ENCODE measurements at regions not wholly inside any gene's neighbourhood (a gene's known extent, or its start where the extent isn't known, plus 50 kb on each side); places are given as distances from the start of the nearest gene placed in this dataset.

GRCh38 chr3:6448011-6448410 is 412.9 kb upstream of the GRM7 start:
- no peaks in the 10 kb centered on the region for H3K27me3 ChIP-seq (ENCODE audit: control insufficient read depth in 2 of 2, insufficient read depth in 2 of 2, low read length in 2 of 2)
- no peaks in the 10 kb centered on the region for H3K36me3 ChIP-seq (ENCODE audit: control insufficient read depth, insufficient read depth, low read length)
- H3K9me1 ChIP-seq (ENCODE audit: control insufficient read depth, insufficient read depth, low read length): no peaks in the 10 kb centered on the region
- ChIA-PET CTCF (ENCODE audit: low intra/inter-chr PET ratio) (no interaction called here), POLR2A (no interaction called here)
- no peaks in the 10 kb centered on the region for H3K9me3 ChIP-seq (replicated peaks; ENCODE audit: control insufficient read depth, insufficient read depth, low read depth, low read length)
- in situ Hi-C loops (cut with MboI): no loop called here
- TF ChIP-seq TBP (optimal IDR thresholded peaks at IDR 0.05; ENCODE audit: low read depth, low read length) (no peak), ZNF146 (CRISPR knock-in tag; IDR thresholded peaks at IDR 0.05; ENCODE audit: unreplicated experiment) (no peak), ZNF699 (CRISPR knock-in tag; IDR thresholded peaks at IDR 0.05; ENCODE audit: insufficient replicate concordance) (no peak), HMBOX1 (IDR thresholded peaks at IDR 0.05) (no peak), SETDB1 (IDR thresholded peaks at IDR 0.05; ENCODE audit: low read length) (no peak), TGIF2 (CRISPR knock-in tag; IDR thresholded peaks at IDR 0.05) (no peak), HMGN3 (IDR thresholded peaks at IDR 0.05; ENCODE audit: borderline replicate concordance, extremely low read depth, insufficient read length, low read depth, low read length) (no peak), ZFP1 (CRISPR knock-in tag; IDR thresholded peaks at IDR 0.05) (no peak), NCOA1 (IDR thresholded peaks at IDR 0.05; ENCODE audit: low read depth) (no peak), ZBTB26 (CRISPR knock-in tag; IDR thresholded peaks at IDR 0.05) (no peak), ZNF280A (IDR thresholded peaks at IDR 0.05; ENCODE audit: low read depth, partially characterized antibody) (no peak), RCOR1 (IDR thresholded peaks at IDR 0.05; ENCODE audit: borderline replicate concordance in 1 of 2, low read depth in 2 of 2, low read length in 2 of 2) (no peak), HOXB6 (CRISPR knock-in tag; IDR thresholded peaks at IDR 0.05; ENCODE audit: borderline replicate concordance) (no peak), ZNF24 (IDR thresholded peaks at IDR 0.05) (no peak), E2F3 (CRISPR knock-in tag; IDR thresholded peaks at IDR 0.05) (no peak), NR3C1 (CRISPR knock-in tag; IDR thresholded peaks at IDR 0.05) (no peak), ZNF232 (CRISPR knock-in tag; IDR thresholded peaks at IDR 0.05) (no peak), ZNF175 (CRISPR knock-in tag; IDR thresholded peaks at IDR 0.05; ENCODE audit: low read depth) (no peak)
- no peaks in the 10 kb centered on the region for H3K79me2 ChIP-seq (ENCODE audit: control insufficient read depth, insufficient read depth, low read length)
- H3K4me1 ChIP-seq (replicated peaks in 1 of 2; ENCODE audit: control insufficient read depth in 2 of 2, insufficient read depth in 2 of 2, low read length in 2 of 2): no peaks in the 10 kb centered on the region; a peak in 1 of 5 replicates
- H3K4me2 ChIP-seq (ENCODE audit: insufficient read depth, low read length): no peak overlapping the region
- ATAC-seq (no peak), DNase-seq (ENCODE audit: extremely low read depth in 1 of 4, low spot score in 3 of 4) (no peak), FAIRE-seq (no peak)
- intact Hi-C loops (cut with micrococcal nuclease): no loop called here
- no peaks in the 10 kb centered on the region for H4K20me1 ChIP-seq (replicated peaks; ENCODE audit: control insufficient read depth, insufficient read depth, low read length)
- H3K4me3 ChIP-seq: no peak overlapping the region
- H3K27ac ChIP-seq (ENCODE audit: extremely low read depth, low read depth, low read length): no peak overlapping the region
- no peak overlapping the region for H2AFZ ChIP-seq (ENCODE audit: low read depth, low read length)
- no peak overlapping the region for H3K9ac ChIP-seq (ENCODE audit: insufficient read depth in 1 of 2, low read depth in 2 of 2, low read length in 2 of 2)
- 0% methylated on average over 4 of the region's 4 CpGs for WGBS (ENCODE audit: insufficient coverage, low coverage, missing lambda C conversion rate)
- BruUV-seq (replicated peaks): no TSS peak
